ENCODE measurements at regions not wholly inside any gene's neighbourhood (a gene's known extent, or its start where the extent isn't known, plus 50 kb on each side); places are given as distances from the start of the nearest gene placed in this dataset.

GRCh38 chr5:51748647-51749046, 365.4 kb downstream of the ISL1 start:
- H3F3A ChIP-seq (replicated peaks; ENCODE audit: insufficient read depth) = no peaks in the 10 kb centered on the region
- H3K9ac ChIP-seq = no peak overlapping the region
- POLR2A ChIA-PET = no interaction called here
- H3K4me2 ChIP-seq = no peak overlapping the region
- WGBS (ENCODE audit: low lambda C conversion rate) = 54% methylated on average over 2 of the region's 2 CpGs
- H2AFZ ChIP-seq (ENCODE audit: low read depth) = no peak overlapping the region
- no peaks in the 10 kb centered on the region for H3K36me3 ChIP-seq (replicated peaks in 1 of 2; ENCODE audit: control insufficient read depth in 1 of 2, insufficient read depth in 2 of 2, low read length in 1 of 2)
- DNase-seq = no peak
- no peak overlapping the region for H3K4me3 ChIP-seq (ENCODE audit: low read depth in 2 of 2, low read length in 1 of 2)
- H3K9me3 ChIP-seq = no peaks in the 10 kb centered on the region
- no peaks in the 10 kb centered on the region for H3K27me3 ChIP-seq (ENCODE audit: insufficient read depth)
- H3K79me2 ChIP-seq (ENCODE audit: insufficient read depth) = no peaks in the 10 kb centered on the region
- no peak overlapping the region for H3K27ac ChIP-seq (ENCODE audit: low read depth in 2 of 2, low read length in 1 of 2)
- TF ChIP-seq GABPA (IDR thresholded peaks at IDR 0.05; ENCODE audit: low read depth) (no peak), EP300 (IDR thresholded peaks at IDR 0.05; ENCODE audit: borderline replicate concordance in 1 of 2, low read depth in 1 of 2, low read length in 1 of 2) (no peak), ELF1 (IDR thresholded peaks at IDR 0.05) (no peak), FOXM1 (IDR thresholded peaks at IDR 0.05; ENCODE audit: low read depth) (no peak), TEAD4 (IDR thresholded peaks at IDR 0.05; ENCODE audit: borderline replicate concordance, insufficient read depth) (no peak), TCF12 (IDR thresholded peaks at IDR 0.05) (no peak), FOSL2 (IDR thresholded peaks at IDR 0.05; ENCODE audit: borderline replicate concordance, low read depth) (no peak), RFX5 (IDR thresholded peaks at IDR 0.05; ENCODE audit: low read length) (no peak), TAF1 (IDR thresholded peaks at IDR 0.05; ENCODE audit: borderline replicate concordance, low read depth, low read length) (no peak), EZH2phosphoT487 (IDR thresholded peaks at IDR 0.05; ENCODE audit: borderline replicate concordance, low read depth) (no peak), USF1 (IDR thresholded peaks at IDR 0.05; ENCODE audit: borderline replicate concordance, low read depth) (no peak), REST (IDR thresholded peaks at IDR 0.05; ENCODE audit: low read depth, low read length) (no peak), MAX (IDR thresholded peaks at IDR 0.05; ENCODE audit: low read depth) (no peak), MXI1 (IDR thresholded peaks at IDR 0.05; ENCODE audit: low read depth, low read length) (no peak)
- TF ChIP-seq, protein P1, sequence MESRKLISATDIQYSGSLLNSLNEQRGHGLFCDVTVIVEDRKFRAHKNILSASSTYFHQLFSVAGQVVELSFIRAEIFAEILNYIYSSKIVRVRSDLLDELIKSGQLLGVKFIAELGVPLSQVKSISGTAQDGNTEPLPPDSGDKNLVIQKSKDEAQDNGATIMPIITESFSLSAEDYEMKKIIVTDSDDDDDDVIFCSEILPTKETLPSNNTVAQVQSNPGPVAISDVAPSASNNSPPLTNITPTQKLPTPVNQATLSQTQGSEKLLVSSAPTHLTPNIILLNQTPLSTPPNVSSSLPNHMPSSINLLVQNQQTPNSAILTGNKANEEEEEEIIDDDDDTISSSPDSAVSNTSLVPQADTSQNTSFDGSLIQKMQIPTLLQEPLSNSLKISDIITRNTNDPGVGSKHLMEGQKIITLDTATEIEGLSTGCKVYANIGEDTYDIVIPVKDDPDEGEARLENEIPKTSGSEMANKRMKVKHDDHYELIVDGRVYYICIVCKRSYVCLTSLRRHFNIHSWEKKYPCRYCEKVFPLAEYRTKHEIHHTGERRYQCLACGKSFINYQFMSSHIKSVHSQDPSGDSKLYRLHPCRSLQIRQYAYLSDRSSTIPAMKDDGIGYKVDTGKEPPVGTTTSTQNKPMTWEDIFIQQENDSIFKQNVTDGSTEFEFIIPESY (IDR thresholded peaks at IDR 0.05; ENCODE audit: borderline replicate concordance, low read depth) = no peak
- TF ChIP-seq, protein P2, sequence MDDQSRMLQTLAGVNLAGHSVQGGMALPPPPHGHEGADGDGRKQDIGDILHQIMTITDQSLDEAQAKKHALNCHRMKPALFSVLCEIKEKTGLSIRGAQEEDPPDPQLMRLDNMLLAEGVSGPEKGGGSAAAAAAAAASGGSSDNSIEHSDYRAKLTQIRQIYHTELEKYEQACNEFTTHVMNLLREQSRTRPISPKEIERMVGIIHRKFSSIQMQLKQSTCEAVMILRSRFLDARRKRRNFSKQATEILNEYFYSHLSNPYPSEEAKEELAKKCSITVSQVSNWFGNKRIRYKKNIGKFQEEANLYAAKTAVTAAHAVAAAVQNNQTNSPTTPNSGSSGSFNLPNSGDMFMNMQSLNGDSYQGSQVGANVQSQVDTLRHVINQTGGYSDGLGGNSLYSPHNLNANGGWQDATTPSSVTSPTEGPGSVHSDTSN (IDR thresholded peaks at IDR 0.05) = no peak
- H3K9me2 ChIP-seq = no peaks in the 10 kb centered on the region
- CTCF ChIA-PET = no interaction called here
- H4K20me1 ChIP-seq (ENCODE audit: insufficient read depth) = no peaks in the 10 kb centered on the region
- H3K4me1 ChIP-seq (ENCODE audit: control insufficient read depth in 1 of 2, insufficient read depth in 2 of 2, low read depth in 1 of 2, low read length in 1 of 2) = no peaks in the 10 kb centered on the region

All from SK-N-SH (cell line).